ENCODE measurements at regions not wholly inside any gene's neighbourhood (a gene's known extent, or its start where the extent isn't known, plus 50 kb on each side); places are given as distances from the start of the nearest gene placed in this dataset.
"Not testable (repeated sequence)": the region's sequence is repeated elsewhere in the genome, so short reads cannot be mapped to it uniquely, and the experiment has no call there.

- H3K27ac ChIP-seq (ENCODE audit: low read depth, low read length): no peak overlapping the region
- H3K4me3 ChIP-seq (ENCODE audit: low read length in 3 of 3): no peak overlapping the region
- no peak overlapping the region for H3K9ac ChIP-seq (ENCODE audit: low read depth in 1 of 3, low read length in 3 of 3)
- H3K4me1 ChIP-seq (ENCODE audit: control insufficient read depth in 3 of 3, insufficient read depth in 3 of 3, low read length in 3 of 3): peaks cover 23 to 29% (median 25%) of the 10 kb centered on the region in 3 donors
- H3K9me3 ChIP-seq (ENCODE audit: control insufficient read depth in 3 of 3, low read length in 3 of 3): no peaks in the 10 kb centered on the region
- H3K36me3 ChIP-seq (ENCODE audit: control insufficient read depth in 3 of 3, insufficient read depth in 3 of 3, low read length in 3 of 3): no peaks in the 10 kb centered on the region
- H3K27me3 ChIP-seq (ENCODE audit: control insufficient read depth in 3 of 3, insufficient read depth in 3 of 3, low read length in 3 of 3): no peaks in the 10 kb centered on the region
Measured at GRCh38 chr22:25406510-25407210, 157.8 kb upstream of the GRK3 start.

GRCh38 chr22:25407226-25407858 is 157.1 kb upstream of the GRK3 start:
- peaks cover 17 to 22% (median 22%) of the 10 kb centered on the region in 3 donors for H3K4me1 ChIP-seq (ENCODE audit: control insufficient read depth in 3 of 3, insufficient read depth in 3 of 3, low read length in 3 of 3)
- no peaks in the 10 kb centered on the region for H3K9me3 ChIP-seq (ENCODE audit: control insufficient read depth in 3 of 3, low read length in 3 of 3)
- no peaks in the 10 kb centered on the region for H3K27me3 ChIP-seq (ENCODE audit: control insufficient read depth in 3 of 3, insufficient read depth in 3 of 3, low read length in 3 of 3)
- H3K4me3 ChIP-seq (ENCODE audit: low read length in 3 of 3): no peak overlapping the region
- H3K36me3 ChIP-seq (ENCODE audit: control insufficient read depth in 3 of 3, insufficient read depth in 3 of 3, low read length in 3 of 3): no peaks in the 10 kb centered on the region
- no peak overlapping the region for H3K27ac ChIP-seq (ENCODE audit: low read depth, low read length)
- H3K9ac ChIP-seq (ENCODE audit: low read depth in 1 of 3, low read length in 3 of 3): no peak overlapping the region

DNA sequence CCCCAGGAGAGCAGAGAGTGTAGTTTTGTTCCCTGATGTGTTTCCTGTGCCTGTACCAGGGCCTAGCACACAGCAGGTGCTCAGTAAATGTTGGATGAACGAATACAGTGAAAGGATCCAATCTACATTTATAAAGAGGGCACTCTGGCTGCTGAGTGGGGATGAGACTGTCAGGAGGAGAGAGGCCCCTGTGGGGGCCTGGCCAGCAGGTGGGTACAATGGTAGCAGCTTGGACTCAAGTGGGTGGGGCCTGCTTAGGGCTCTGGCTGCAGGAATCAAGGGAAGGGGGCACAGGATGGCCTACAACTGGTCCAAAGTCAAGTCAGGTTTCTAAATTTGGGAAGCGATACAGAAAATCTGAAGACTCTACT is 156.6 kb upstream of the GRK3 start:
- no peaks in the 10 kb centered on the region for H3K9me3 ChIP-seq (ENCODE audit: control insufficient read depth in 3 of 3, low read length in 3 of 3)
- H3K4me3 ChIP-seq (ENCODE audit: low read length in 3 of 3): no peak overlapping the region
- no peaks in the 10 kb centered on the region for H3K36me3 ChIP-seq (ENCODE audit: control insufficient read depth in 3 of 3, insufficient read depth in 3 of 3, low read length in 3 of 3)
- H3K27me3 ChIP-seq (ENCODE audit: control insufficient read depth in 3 of 3, insufficient read depth in 3 of 3, low read length in 3 of 3): no peaks in the 10 kb centered on the region
- peaks cover 12 to 17% (median 17%) of the 10 kb centered on the region in 3 donors for H3K4me1 ChIP-seq (ENCODE audit: control insufficient read depth in 3 of 3, insufficient read depth in 3 of 3, low read length in 3 of 3)
- H3K27ac ChIP-seq (ENCODE audit: low read depth, low read length): no peak overlapping the region
- H3K9ac ChIP-seq (ENCODE audit: low read depth in 1 of 3, low read length in 3 of 3): no peak overlapping the region

GRCh38 chr22:25409240-25409639 is 155.2 kb upstream of the GRK3 start:
- no peak overlapping the region for H3K27ac ChIP-seq (ENCODE audit: low read depth, low read length)
- no peaks in the 10 kb centered on the region for H3K9me3 ChIP-seq (ENCODE audit: control insufficient read depth in 3 of 3, low read length in 3 of 3)
- no peak overlapping the region for H3K4me3 ChIP-seq (ENCODE audit: low read length in 3 of 3)
- no peaks in the 10 kb centered on the region for H3K36me3 ChIP-seq (ENCODE audit: control insufficient read depth in 3 of 3, insufficient read depth in 3 of 3, low read length in 3 of 3)
- no peaks in the 10 kb centered on the region for H3K27me3 ChIP-seq (ENCODE audit: control insufficient read depth in 3 of 3, insufficient read depth in 3 of 3, low read length in 3 of 3)
- peaks cover 3 to 8% (median 4%) of the 10 kb centered on the region in 3 donors for H3K4me1 ChIP-seq (ENCODE audit: control insufficient read depth in 3 of 3, insufficient read depth in 3 of 3, low read length in 3 of 3)
- H3K9ac ChIP-seq (ENCODE audit: low read depth in 1 of 3, low read length in 3 of 3): no peak overlapping the region

GRCh38 chr22:25410849-25411248 is 153.6 kb upstream of the GRK3 start:
- no peak overlapping the region for H3K4me3 ChIP-seq (ENCODE audit: low read length in 3 of 3)
- H3K4me1 ChIP-seq (ENCODE audit: control insufficient read depth in 3 of 3, insufficient read depth in 3 of 3, low read length in 3 of 3): peaks cover 0 to 4% (median 0%) of the 10 kb centered on the region in 3 donors
- H3K36me3 ChIP-seq (ENCODE audit: control insufficient read depth in 3 of 3, insufficient read depth in 3 of 3, low read length in 3 of 3): no peaks in the 10 kb centered on the region
- H3K9me3 ChIP-seq (ENCODE audit: control insufficient read depth in 3 of 3, low read length in 3 of 3): no peaks in the 10 kb centered on the region
- H3K27me3 ChIP-seq (ENCODE audit: control insufficient read depth in 3 of 3, insufficient read depth in 3 of 3, low read length in 3 of 3): no peaks in the 10 kb centered on the region
- no peak overlapping the region for H3K27ac ChIP-seq (ENCODE audit: low read depth, low read length)
- H3K9ac ChIP-seq (ENCODE audit: low read depth in 1 of 3, low read length in 3 of 3): no peak overlapping the region

DNA sequence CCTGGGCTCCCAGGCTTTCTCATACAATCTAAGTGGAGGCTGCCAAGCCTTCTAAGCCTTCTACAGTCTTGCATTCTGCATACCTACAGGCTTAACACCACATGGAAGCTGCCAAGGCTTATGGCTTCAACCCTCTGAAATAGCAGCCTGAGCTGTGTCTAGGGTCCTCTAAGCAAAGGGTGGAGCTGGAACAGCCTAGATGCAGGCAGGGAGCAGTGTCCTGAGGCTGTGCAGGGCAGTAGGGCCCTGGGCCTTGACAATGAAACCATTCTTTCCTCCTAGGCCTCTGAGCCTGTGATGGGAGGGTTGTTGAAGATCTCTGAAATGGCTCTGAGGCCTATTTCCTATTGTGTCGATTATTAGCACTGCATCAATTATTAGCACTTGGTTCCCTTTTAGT is 150.9 kb upstream of the GRK3 start:
- Histone ChIP-seq H3K9me3 (ENCODE audit: control insufficient read depth in 3 of 3, low read length in 3 of 3) (no peaks in the 10 kb centered on the region), H3K27me3 (ENCODE audit: control insufficient read depth in 3 of 3, insufficient read depth in 3 of 3, low read length in 3 of 3) (no peaks in the 10 kb centered on the region), H3K27ac (ENCODE audit: low read depth, low read length) (no peak overlapping the region), H3K9ac (ENCODE audit: low read depth in 1 of 3, low read length in 3 of 3) (no peak overlapping the region), H3K4me3 (ENCODE audit: low read length in 3 of 3) (no peak overlapping the region), H3K4me1 (ENCODE audit: control insufficient read depth in 3 of 3, insufficient read depth in 3 of 3, low read length in 3 of 3) (peaks cover 0 to 4% (median 0%) of the 10 kb centered on the region in 3 donors), H3K36me3 (ENCODE audit: control insufficient read depth in 3 of 3, insufficient read depth in 3 of 3, low read length in 3 of 3) (no peaks in the 10 kb centered on the region)

DNA sequence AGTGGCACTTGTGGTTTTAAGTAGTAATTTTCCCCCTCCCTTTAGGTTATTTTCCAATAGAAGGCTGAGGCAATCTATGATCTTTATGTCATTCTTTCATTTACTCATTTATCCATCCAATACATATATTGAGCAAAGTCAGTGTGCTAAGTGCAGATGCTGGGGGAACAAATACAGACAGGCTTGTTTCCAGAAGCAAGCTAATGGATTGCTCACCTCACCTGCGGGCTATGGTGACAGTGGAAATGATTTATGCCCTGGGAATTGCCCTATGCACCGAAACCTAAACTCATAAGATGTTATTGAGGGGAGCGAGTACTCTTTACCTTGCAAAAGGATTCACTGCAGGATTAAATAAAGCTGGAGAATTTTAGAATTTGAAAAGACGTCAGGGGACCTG is 148.7 kb upstream of the GRK3 start:
- not testable (repeated sequence) for H3K36me3 ChIP-seq (ENCODE audit: control insufficient read depth in 3 of 3, insufficient read depth in 3 of 3, low read length in 3 of 3); H3K27ac ChIP-seq (ENCODE audit: low read depth, low read length); H3K9ac ChIP-seq (ENCODE audit: low read depth in 1 of 3, low read length in 3 of 3); H3K9me3 ChIP-seq (ENCODE audit: control insufficient read depth in 3 of 3, low read length in 3 of 3); H3K4me3 ChIP-seq (ENCODE audit: low read length in 3 of 3); H3K4me1 ChIP-seq (ENCODE audit: control insufficient read depth in 3 of 3, insufficient read depth in 3 of 3, low read length in 3 of 3)
- H3K27me3 ChIP-seq (ENCODE audit: control insufficient read depth in 3 of 3, insufficient read depth in 3 of 3, low read length in 3 of 3): peaks cover 12 to 17% (median 13%) of the 10 kb centered on the region in 3 donors

DNA sequence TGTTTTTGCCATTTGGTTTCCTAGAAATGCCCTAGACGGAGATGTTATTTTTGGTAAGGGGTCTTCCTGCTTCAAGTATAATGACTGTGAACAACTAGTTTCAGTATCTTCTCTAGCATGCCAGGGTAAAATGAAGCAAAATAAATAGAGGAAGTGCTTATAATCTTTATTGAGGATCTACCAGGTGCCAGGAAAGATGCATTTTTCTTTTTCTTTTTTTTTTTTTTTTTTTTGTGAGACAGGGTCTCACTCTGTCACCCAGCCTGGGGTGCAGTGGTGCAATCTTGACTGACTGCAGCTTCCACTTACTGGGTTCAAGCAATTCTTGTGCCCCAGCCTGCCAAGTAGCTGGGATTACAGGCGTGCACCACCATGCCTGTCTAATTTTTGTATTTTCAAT is 146.6 kb upstream of the GRK3 start:
- not testable (repeated sequence) for H3K27ac ChIP-seq (ENCODE audit: low read depth, low read length); H3K4me1 ChIP-seq (ENCODE audit: control insufficient read depth in 3 of 3, insufficient read depth in 3 of 3, low read length in 3 of 3); H3K9ac ChIP-seq (ENCODE audit: low read depth in 1 of 3, low read length in 3 of 3); H3K36me3 ChIP-seq (ENCODE audit: control insufficient read depth in 3 of 3, insufficient read depth in 3 of 3, low read length in 3 of 3); H3K4me3 ChIP-seq (ENCODE audit: low read length in 3 of 3); H3K9me3 ChIP-seq (ENCODE audit: control insufficient read depth in 3 of 3, low read length in 3 of 3)
- peaks cover 28 to 37% (median 32%) of the 10 kb centered on the region in 3 donors for H3K27me3 ChIP-seq (ENCODE audit: control insufficient read depth in 3 of 3, insufficient read depth in 3 of 3, low read length in 3 of 3)

DNA sequence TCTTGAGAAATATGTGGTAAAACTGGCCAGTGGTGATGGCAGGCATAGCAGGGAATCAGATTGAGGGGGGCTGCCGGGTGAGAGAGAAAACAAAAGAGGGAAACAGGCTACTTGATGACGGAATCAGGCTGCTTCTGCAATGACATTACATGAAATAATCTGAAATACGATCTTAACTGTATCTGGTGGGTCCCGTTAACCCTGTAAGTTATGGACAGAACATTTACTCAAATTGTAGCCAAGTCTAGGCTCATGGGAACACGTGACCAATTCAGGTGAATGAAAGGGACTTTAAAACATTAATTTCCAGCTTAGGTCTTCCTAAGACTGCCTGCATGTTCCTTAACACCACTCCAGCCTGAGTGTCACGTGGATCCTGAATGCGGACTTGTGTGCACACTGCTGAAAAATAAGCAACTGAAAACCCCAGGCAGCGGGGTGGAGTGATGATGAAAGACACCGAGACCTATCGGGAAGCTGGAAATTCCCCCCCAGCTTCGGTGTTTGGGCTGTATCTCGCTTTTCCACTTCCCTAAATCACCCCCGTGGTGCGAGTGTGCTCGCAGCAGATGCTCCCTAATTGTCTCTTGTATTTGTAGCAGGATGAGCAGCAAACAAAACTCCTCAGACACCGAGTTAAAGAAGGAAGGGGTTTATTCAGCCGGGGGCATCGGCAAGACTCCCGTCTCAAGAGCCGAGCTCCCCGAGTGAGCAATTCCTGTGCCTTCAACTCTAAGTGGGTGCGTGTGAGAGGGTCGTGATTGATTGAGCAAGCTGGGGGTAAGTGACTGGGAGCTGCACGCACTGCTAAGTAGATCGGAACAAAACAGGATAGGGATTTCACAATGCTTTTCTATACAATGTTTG is 145.0 kb upstream of the GRK3 start:
- Histone ChIP-seq H3K27ac (ENCODE audit: low read depth, low read length) (no peak overlapping the region), H3K27me3 (ENCODE audit: control insufficient read depth in 3 of 3, insufficient read depth in 3 of 3, low read length in 3 of 3) (peaks cover 35 to 41% (median 36%) of the 10 kb centered on the region in 3 donors)

DNA sequence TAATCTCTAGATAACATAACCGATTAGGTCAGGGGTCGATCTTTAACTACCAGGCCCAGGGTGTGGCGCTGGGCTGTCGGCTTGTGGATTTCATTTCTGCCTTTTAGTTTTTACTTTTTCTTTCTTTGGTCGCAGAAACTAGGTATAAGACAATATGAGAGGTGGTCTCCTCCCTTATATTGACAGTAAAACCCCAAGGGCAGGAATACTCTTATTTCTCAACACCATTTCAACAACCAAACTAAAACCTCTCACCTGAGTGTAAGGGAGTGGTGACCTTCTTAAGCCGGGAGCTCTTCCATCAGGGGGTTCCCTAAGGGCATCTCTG is 144.4 kb upstream of the GRK3 start:
- H3K9ac ChIP-seq (ENCODE audit: low read depth in 1 of 3, low read length in 3 of 3); H3K27ac ChIP-seq (ENCODE audit: low read depth, low read length); H3K9me3 ChIP-seq (ENCODE audit: control insufficient read depth in 3 of 3, low read length in 3 of 3); H3K36me3 ChIP-seq (ENCODE audit: control insufficient read depth in 3 of 3, insufficient read depth in 3 of 3, low read length in 3 of 3); H3K4me1 ChIP-seq (ENCODE audit: control insufficient read depth in 3 of 3, insufficient read depth in 3 of 3, low read length in 3 of 3): not testable (repeated sequence)
- Histone ChIP-seq H3K27me3 (ENCODE audit: control insufficient read depth in 3 of 3, insufficient read depth in 3 of 3, low read length in 3 of 3) (peaks cover 35 to 42% (median 37%) of the 10 kb centered on the region in 3 donors), H3K4me3 (ENCODE audit: low read length in 3 of 3) (peak overlapping the region in 1 of 3 donors; percentile 7)

More for the DNA sequence above, 145.0 kb upstream of the GRK3 start:
- peaks cover 6 to 10% (median 7%) of the 10 kb centered on the region in 3 donors for H3K4me1 ChIP-seq (ENCODE audit: control insufficient read depth in 3 of 3, insufficient read depth in 3 of 3, low read length in 3 of 3)
- peak overlapping the region in 2 of 3 donors; percentile 7 to 22 for H3K4me3 ChIP-seq (ENCODE audit: low read length in 3 of 3)
- no peaks in the 10 kb centered on the region for H3K36me3 ChIP-seq (ENCODE audit: control insufficient read depth in 3 of 3, insufficient read depth in 3 of 3, low read length in 3 of 3)
- H3K9ac ChIP-seq (ENCODE audit: low read depth in 1 of 3, low read length in 3 of 3): no peak overlapping the region
- no peaks in the 10 kb centered on the region for H3K9me3 ChIP-seq (ENCODE audit: control insufficient read depth in 3 of 3, low read length in 3 of 3)

All from skeletal muscle tissue (tissue), 3 donors.